ENCODE measurements at regions not wholly inside any gene's neighbourhood (a gene's known extent, or its start where the extent isn't known, plus 50 kb on each side); places are given as distances from the start of the nearest gene placed in this dataset.

- no peak for DNase-seq (ENCODE audit: low read depth)
- Histone ChIP-seq H3K36me3 (ENCODE audit: control insufficient read depth, insufficient read depth, low read length) (no peaks in the 10 kb centered on the region), H3K27me3 (ENCODE audit: control insufficient read depth, insufficient read depth, low read length) (no peaks in the 10 kb centered on the region), H3K4me3 (ENCODE audit: low read depth, low read length) (no peak overlapping the region)
- no peak for TF ChIP-seq CTCF (IDR thresholded peaks at IDR 0.05; ENCODE audit: insufficient read depth, low read length, poor library complexity, severe bottlenecking)
Observed at GRCh38 chr13:40213779-40214178, 452.7 kb downstream of the FOXO1 start.

- TF ChIP-seq CTCF (IDR thresholded peaks at IDR 0.05; ENCODE audit: insufficient read depth, low read length, poor library complexity, severe bottlenecking), result no peak
- no peaks in the 10 kb centered on the region for H3K27me3 ChIP-seq (ENCODE audit: control insufficient read depth, insufficient read depth, low read length)
- H3K4me3 ChIP-seq (ENCODE audit: low read depth, low read length), result no peak overlapping the region
- no peak for DNase-seq (ENCODE audit: low read depth)
- no peaks in the 10 kb centered on the region for H3K36me3 ChIP-seq (ENCODE audit: control insufficient read depth, insufficient read depth, low read length)
Observed at GRCh38 chr13:40215311-40215710, 451.1 kb downstream of the FOXO1 start.

- H3K36me3 ChIP-seq (ENCODE audit: control insufficient read depth, insufficient read depth, low read length), result no peaks in the 10 kb centered on the region
- no peak for TF ChIP-seq CTCF (IDR thresholded peaks at IDR 0.05; ENCODE audit: insufficient read depth, low read length, poor library complexity, severe bottlenecking)
- H3K27me3 ChIP-seq (ENCODE audit: control insufficient read depth, insufficient read depth, low read length), result no peaks in the 10 kb centered on the region
- no peak for DNase-seq (ENCODE audit: low read depth)
- H3K4me3 ChIP-seq (ENCODE audit: low read depth, low read length), result no peak overlapping the region
Observed at GRCh38 chr13:40215747-40216146, 450.7 kb downstream of the FOXO1 start.

GRCh38 chr13:40217675-40218074 is 448.8 kb downstream of the FOXO1 start:
- Histone ChIP-seq H3K27me3 (ENCODE audit: control insufficient read depth, insufficient read depth, low read length) (no peaks in the 10 kb centered on the region), H3K36me3 (ENCODE audit: control insufficient read depth, insufficient read depth, low read length) (no peaks in the 10 kb centered on the region), H3K4me3 (ENCODE audit: low read depth, low read length) (no peak overlapping the region)
- no peak for TF ChIP-seq CTCF (IDR thresholded peaks at IDR 0.05; ENCODE audit: insufficient read depth, low read length, poor library complexity, severe bottlenecking)
- no peak for DNase-seq (ENCODE audit: low read depth)

GRCh38 chr13:40220299-40220935 is 446.0 kb downstream of the FOXO1 start:
- H3K36me3 ChIP-seq (ENCODE audit: control insufficient read depth, insufficient read depth, low read length), result no peaks in the 10 kb centered on the region
- no peak overlapping the region for H3K4me3 ChIP-seq (ENCODE audit: low read depth, low read length)
- H3K27me3 ChIP-seq (ENCODE audit: control insufficient read depth, insufficient read depth, low read length), result no peaks in the 10 kb centered on the region
- TF ChIP-seq CTCF (IDR thresholded peaks at IDR 0.05; ENCODE audit: insufficient read depth, low read length, poor library complexity, severe bottlenecking), result no peak
- DNase-seq (ENCODE audit: low read depth), result no peak

GRCh38 chr13:40221131-40221459 is 445.3 kb downstream of the FOXO1 start:
- H3K4me3 ChIP-seq (ENCODE audit: low read depth, low read length), result no peak overlapping the region
- DNase-seq (ENCODE audit: low read depth), result no peak
- H3K36me3 ChIP-seq (ENCODE audit: control insufficient read depth, insufficient read depth, low read length), result no peaks in the 10 kb centered on the region
- H3K27me3 ChIP-seq (ENCODE audit: control insufficient read depth, insufficient read depth, low read length), result no peaks in the 10 kb centered on the region
- TF ChIP-seq CTCF (IDR thresholded peaks at IDR 0.05; ENCODE audit: insufficient read depth, low read length, poor library complexity, severe bottlenecking), result no peak

Measured in kidney epithelial cell (primary cell).